K562 (cell line): ENCODE measurements at regions not wholly inside any gene's neighbourhood (a gene's known extent, or its start where the extent isn't known, plus 50 kb on each side); places are given as distances from the start of the nearest gene placed in this dataset.

Experiments used
- ATAC-seq: fragments of 200-7000 bp; cut with Tn5 transposase; 3 replicates; pipeline ENCODE4 v1.9.1; 2020; ENCODE audit warnings: moderate library complexity
- BruUV-seq: library from RNA; stranded (reverse); fragments of 400-500 nt; replicated peaks from 2 replicates; lab custom pipeline; 2021; lab: Mats Ljungman, UMichigan
- CTCF ChIA-PET: fragments of 300-600 bp; formaldehyde crosslinking; extraction: SDS; loops from one replicate; lab custom pipeline; 2021; ENCODE audit warnings: low intra/inter-chr PET ratio; lab: Yijun Ruan, JAX
- POLR2A ChIA-PET: fragments of 300-600, 350-650 bp; sonication (Branson Sonifier 250); formaldehyde crosslinking; extraction: SDS; loops from one replicate; lab custom pipeline; 2021; ENCODE audit warnings: antibody characterized with exemption, inconsistent platforms; lab: Yijun Ruan, JAX
- DNase-seq, 4 experiments: peaks; one replicate each; pipeline versions ENCODE4 v3.0.0 to v3.0.0-alpha.2; 2011 to 2018; ENCODE audit warnings: low spot score in 3 of 4, mixed read lengths in 3 of 4; ENCODE audit errors: extremely low read depth in 1 of 4
- FAIRE-seq: peaks from 2 replicates; lab custom pipeline; 2011; peaks lifted over from hg19 to GRCh38; lab: Jason Lieb, UNC
- H2AFZ ChIP-seq: 2 replicates; pipeline ENCODE4 v1.6.0; 2011; ENCODE audit warnings: low read depth, low read length, control low read depth, inconsistent platforms
- H3K27ac ChIP-seq: fragments of 200-600 bp; 3 replicates; pipeline ENCODE4 v1.8.0; 2011; ENCODE audit warnings: low read depth, mild to moderate bottlenecking, control low read depth, inconsistent platforms, low read length, moderate library complexity, mixed read lengths; ENCODE audit errors: extremely low read depth
- H3K27me3 ChIP-seq, 2 experiments: fragments of 300-600 bp in 1 of 2; 2 replicates in 1 of 2; 3 replicates in 1 of 2; pipeline versions ENCODE4 v1.6.0 to v1.8.0; 2011; ENCODE audit warnings: inconsistent platforms in 2 of 2, low read length in 2 of 2, mild to moderate bottlenecking in 1 of 2, mixed read lengths in 1 of 2, moderate library complexity in 1 of 2; ENCODE audit not compliant: control insufficient read depth in 2 of 2, insufficient read depth in 2 of 2
- H3K36me3 ChIP-seq: fragments of 300-600 bp; 3 replicates; pipeline ENCODE4 v1.8.0; 2011; ENCODE audit warnings: mild to moderate bottlenecking, low read length, inconsistent platforms; ENCODE audit not compliant: control insufficient read depth, insufficient read depth
- H3K4me1 ChIP-seq, 2 experiments: fragments of 200-600 bp in 1 of 2; replicated peaks in 1 of 2; 2 replicates in 1 of 2; 3 replicates in 1 of 2; pipeline versions ENCODE4 v1.5.1 to v1.8.0; 2011; ENCODE audit warnings: inconsistent platforms in 2 of 2, low read length in 2 of 2, mild to moderate bottlenecking in 1 of 2, mixed read lengths in 1 of 2, moderate library complexity in 1 of 2; ENCODE audit not compliant: control insufficient read depth in 2 of 2, insufficient read depth in 2 of 2
- H3K4me2 ChIP-seq: 2 replicates; pipeline ENCODE4 v1.6.1; 2011; ENCODE audit warnings: low read length, control low read depth, inconsistent platforms, mixed read lengths; ENCODE audit not compliant: insufficient read depth
- H3K4me3 ChIP-seq: fragments of 200-600 bp; sonication (generic), shearing (Covaris generic); 2 replicates; pipeline ENCODE4 v1.5.1; 2016; ENCODE audit warnings: control low read depth, inconsistent platforms
- H3K79me2 ChIP-seq: fragments of 200-600 bp; 3 replicates; pipeline ENCODE4 v1.8.0; 2011; ENCODE audit warnings: low read length, inconsistent platforms; ENCODE audit not compliant: control insufficient read depth, insufficient read depth
- H3K9ac ChIP-seq, 2 experiments: 2 replicates each; pipeline versions ENCODE4 v1.6.0 to v1.6.1; 2011; ENCODE audit warnings: low read depth in 2 of 2, low read length in 2 of 2, control low read depth in 1 of 2, inconsistent platforms in 1 of 2, mild to moderate bottlenecking in 1 of 2, mixed read lengths in 1 of 2; ENCODE audit not compliant: insufficient read depth in 1 of 2
- H3K9me1 ChIP-seq: one replicate; pipeline ENCODE4 v1.6.0; 2011; ENCODE audit warnings: inconsistent platforms, mild to moderate bottlenecking, low read length, moderate library complexity; ENCODE audit not compliant: control insufficient read depth, insufficient read depth
- H3K9me3 ChIP-seq: replicated peaks from 2 replicates; pipeline ENCODE4 v1.5.1; 2011; ENCODE audit warnings: low read depth, low read length, inconsistent platforms; ENCODE audit not compliant: control insufficient read depth, insufficient read depth
- H4K20me1 ChIP-seq: replicated peaks from 2 replicates; pipeline ENCODE4 v1.6.1; 2011; ENCODE audit warnings: low read length, inconsistent platforms, mixed read lengths; ENCODE audit not compliant: control insufficient read depth, insufficient read depth
- ATF6 ChIP-seq: sonication (generic); formaldehyde crosslinking; IDR thresholded peaks from 2 replicates; pipeline ENCODE4 v1.4.0; 2020; ENCODE audit warnings: mild to moderate bottlenecking, missing genetic modification reagents
- CEBPG ChIP-seq, 3 experiments: fragments of 200-800 bp in 1 of 3; sonication (Bioruptor generic) in 1 of 3; sonication (generic) in 1 of 3; formaldehyde crosslinking in 1 of 3; IDR thresholded peaks in 2 of 3; conservative IDR thresholded peaks in 1 of 3; 2 replicates each; pipeline versions ENCODE4 v1.6.1 to v1.8.0; 2016 to 2022; ENCODE audit warnings: missing compliant biosample characterization in 2 of 3, missing genetic modification characterization in 2 of 3, mild to moderate bottlenecking in 1 of 3, missing genetic modification reagents in 1 of 3
- GTF2B ChIP-seq: IDR thresholded peaks from 2 replicates; pipeline ENCODE4 v1.6.1; 2011; ENCODE audit not compliant: insufficient read length; ENCODE audit errors: extremely low read depth
- HBP1 ChIP-seq: fragments of 450-650 bp; formaldehyde crosslinking; IDR thresholded peaks from 2 replicates; pipeline ENCODE4 v1.4.0; 2022; ENCODE audit warnings: missing genetic modification characterization
- STAG1 ChIP-seq: sonication (generic); formaldehyde crosslinking; IDR thresholded peaks from 2 replicates; pipeline ENCODE4 v1.5.0; 2020; ENCODE audit warnings: missing genetic modification reagents, borderline replicate concordance
- ZBTB26 ChIP-seq: fragments of 450-650 bp; formaldehyde crosslinking; IDR thresholded peaks from 2 replicates; pipeline ENCODE4 v1.4.0; 2022; ENCODE audit warnings: missing genetic modification characterization
- ZNF280A ChIP-seq: fragments of 450-650 bp; IDR thresholded peaks from 2 replicates; pipeline ENCODE4 v1.6.1; 2018; ENCODE audit warnings: mild to moderate bottlenecking, low read depth; ENCODE audit not compliant: partially characterized antibody
- ZNF444 ChIP-seq: fragments of 250-450 bp; sonication (Bioruptor Pico); IDR thresholded peaks from 2 replicates; pipeline ENCODE4 v1.4.0; 2020; ENCODE audit warnings: mild to moderate bottlenecking, moderate library complexity
- WGBS: fragments of 100-300 bp; shearing (Covaris generic); methylation state at CpG from one replicate; pipeline ENCODE4 v1.1.6; 2016; ENCODE audit warnings: low coverage, mixed read lengths; ENCODE audit not compliant: insufficient coverage; ENCODE audit errors: missing lambda C conversion rate; 5-methylcytosine and 5-hydroxymethylcytosine counted together
- in situ Hi-C: fragments of 300-500 bp; cut with MboI; formaldehyde crosslinking; loops from 4 replicates; pipeline ENCODE4 v1.15.0; 2018; ENCODE audit warnings: inconsistent platforms, mixed read lengths
- intact Hi-C: fragments of 100-400 bp; cut with micrococcal nuclease; formaldehyde crosslinking; loops from 2 replicates; pipeline ENCODE4 v1.14.2; 2022

GRCh38 chr5:92567831-92568450 is 1013.1 kb downstream of the NR2F1-AS1 start:
- Histone ChIP-seq H3K9ac (no peak overlapping the region), H3K4me3 (no peak overlapping the region), H3K36me3 (no peaks in the 10 kb centered on the region), H3K27me3 (no peaks in the 10 kb centered on the region)
- FAIRE-seq, result no peak
- no TSS peak for BruUV-seq
- no peak for DNase-seq
- POLR2A ChIA-PET, result no interaction called here
- in situ Hi-C loops, result no loop called here
- CTCF ChIA-PET, result no interaction called here
- no peak for TF ChIP-seq HBP1 (CRISPR knock-in tag)
- no peak for TF ChIP-seq ATF6 (CRISPR knock-in tag)
- no peak for TF ChIP-seq GTF2B
- no peak for TF ChIP-seq ZBTB26 (CRISPR knock-in tag)
- no peak for TF ChIP-seq ZNF444 (CRISPR knock-in tag)
- TF ChIP-seq STAG1 (CRISPR knock-in tag), result no peak
- no peak for TF ChIP-seq CEBPG (CRISPR knock-in tag; IDR thresholded peaks at IDR 0.05)
- TF ChIP-seq CEBPG (tag; conservative IDR thresholded peaks at IDR 0.05 in 1 of 2, IDR thresholded peaks at IDR 0.05 in 1 of 2), result no peak
- no peak for TF ChIP-seq ZNF280A
- TF ChIP-seq, all 486 proteins: peak for 0
- Histone ChIP-seq H3K4me2 (no peak overlapping the region), H3K9me3 (no peaks in the 10 kb centered on the region), H2AFZ (no peak overlapping the region), H4K20me1 (no peaks in the 10 kb centered on the region), H3K9me1 (no peaks in the 10 kb centered on the region), H3K79me2 (no peaks in the 10 kb centered on the region), H3K4me1 (no peaks in the 10 kb centered on the region), H3K27ac (no peak overlapping the region)
- no peak for ATAC-seq
- intact Hi-C loops, result no loop called here
- WGBS, result 0% methylated on average over 3 of the region's 3 CpGs
